GOT3 (cell line): ENCODE measurements at regions not wholly inside any gene's neighbourhood (a gene's known extent, or its start where the extent isn't known, plus 50 kb on each side); places are given as distances from the start of the nearest gene placed in this dataset.
A peak's percentile ranks its signal among the peaks of the same experiment; 100 is the strongest.
"Not testable (repeated sequence)": the region's sequence is repeated elsewhere in the genome, so short reads cannot be mapped to it uniquely, and the experiment has no call there.

Experiments used
- DNase-seq: peaks from one replicate; lab custom pipeline; 2025; ENCODE audit warnings: mixed read lengths; lab: John Stamatoyannopoulos, UW

- no peak for DNase-seq
Observed at GRCh38 chrX:130467936-130468335, 66.1 kb downstream of the RBMX2 start.

DNA sequence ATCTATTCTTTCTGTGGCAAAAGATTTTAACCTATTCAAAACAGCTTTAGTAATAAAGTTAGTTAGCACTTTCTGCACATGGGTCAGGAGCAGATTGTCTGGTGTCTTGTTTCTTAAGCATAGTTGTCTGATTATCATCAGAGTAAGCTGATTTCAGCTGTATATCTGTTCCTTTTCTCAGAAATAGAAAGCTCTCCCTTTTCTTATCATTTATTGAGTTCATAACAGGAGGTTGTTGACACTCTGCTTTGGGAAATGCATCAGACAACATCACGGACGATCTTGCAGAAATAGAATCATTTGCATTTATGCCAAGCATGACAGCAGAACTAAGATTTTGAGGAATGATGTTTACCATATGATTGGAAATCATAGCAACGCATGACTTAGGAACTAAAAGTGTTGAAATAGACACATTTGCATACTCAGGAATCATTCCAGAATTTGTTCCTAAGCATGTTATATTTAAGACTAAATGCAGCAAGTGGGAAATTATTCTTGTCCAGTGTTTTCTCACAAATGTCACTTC, 66.7 kb downstream of the RBMX2 start:
- no peak for DNase-seq

GRCh38 chrX:130482871-130483270, 81.1 kb downstream of the RBMX2 start:
- DNase-seq: no peak

DNA sequence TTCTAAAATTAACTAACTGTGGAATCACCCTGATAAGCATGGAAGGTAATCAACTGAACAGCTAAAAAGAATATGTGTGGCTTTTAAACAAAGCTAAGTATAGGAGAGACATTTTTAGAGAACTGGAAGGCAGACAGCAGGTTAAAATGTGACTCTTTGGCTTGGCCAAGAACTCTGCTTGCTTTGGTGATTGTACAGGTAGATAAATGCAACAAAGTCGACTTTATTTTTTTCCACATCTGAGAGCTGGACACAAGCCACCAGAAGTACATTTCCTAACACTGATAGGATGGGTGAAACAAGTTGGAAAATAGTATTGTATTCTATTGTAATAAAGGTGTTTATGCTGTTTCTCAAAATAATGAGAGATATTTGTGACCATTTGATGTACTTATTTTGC, 84.1 kb downstream of the RBMX2 start:
- no peak for DNase-seq

- not testable (repeated sequence) for DNase-seq
Observed at GRCh38 chrX:130495502-130495901, 93.7 kb downstream of the RBMX2 start.

- no peak for DNase-seq
Observed at GRCh38 chrX:130497531-130497930, 95.7 kb downstream of the RBMX2 start.

GRCh38 chrX:130498653-130499274, 97.0 kb downstream of the RBMX2 start:
- no peak for DNase-seq

- DNase-seq: no peak
Observed at GRCh38 chrX:130502016-130502570, 100.3 kb downstream of the RBMX2 start.

DNA sequence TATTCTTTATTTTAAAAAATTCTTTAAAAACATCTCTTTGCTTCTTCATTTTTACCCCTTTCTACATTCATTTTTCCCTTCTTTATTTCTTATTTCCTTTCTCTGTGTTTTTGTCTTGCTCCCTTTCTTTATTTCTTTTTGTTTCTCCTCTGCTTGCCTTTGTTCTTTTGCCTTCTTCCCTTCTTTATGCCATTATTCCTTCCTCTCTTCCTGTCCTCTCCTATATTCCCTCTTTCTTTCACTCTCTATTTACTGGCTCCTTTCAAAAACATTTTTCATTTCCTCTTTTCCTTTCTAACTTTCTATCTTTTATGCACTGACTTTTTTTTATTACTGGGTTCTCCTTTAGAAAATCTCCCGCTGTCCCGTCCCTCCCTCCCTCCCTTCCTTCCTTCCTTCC, 102.2 kb downstream of the RBMX2 start:
- DNase-seq: no peak

DNA sequence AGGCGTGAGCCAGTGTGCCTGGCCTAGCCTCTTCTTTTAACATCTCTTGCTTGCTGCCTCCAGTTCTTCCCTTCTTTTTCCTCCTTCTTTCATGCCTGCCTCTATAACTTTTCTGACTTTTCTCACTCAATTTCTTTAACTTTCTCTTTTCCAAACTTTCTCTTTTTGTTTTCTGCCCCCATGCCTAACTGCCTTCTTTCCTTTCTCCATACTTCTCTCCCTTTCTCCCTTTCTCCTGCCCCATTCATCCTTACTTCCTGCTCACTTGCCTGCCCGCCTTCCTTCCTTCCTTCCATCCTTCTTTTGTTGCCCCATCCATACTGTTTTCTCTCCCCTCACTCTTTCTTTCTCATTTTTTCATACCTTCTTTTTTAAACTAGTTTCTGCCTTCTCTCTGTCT, 105.2 kb downstream of the RBMX2 start:
- DNase-seq: no peak

- DNase-seq: not testable (repeated sequence)
Observed at GRCh38 chrX:130512534-130512933, 110.7 kb downstream of the RBMX2 start.

- DNase-seq: no peak
Observed at GRCh38 chrX:130516123-130516522, 114.3 kb downstream of the RBMX2 start.

- no peak for DNase-seq
Observed at GRCh38 chrX:130523460-130524394, 121.9 kb downstream of the RBMX2 start.

DNA sequence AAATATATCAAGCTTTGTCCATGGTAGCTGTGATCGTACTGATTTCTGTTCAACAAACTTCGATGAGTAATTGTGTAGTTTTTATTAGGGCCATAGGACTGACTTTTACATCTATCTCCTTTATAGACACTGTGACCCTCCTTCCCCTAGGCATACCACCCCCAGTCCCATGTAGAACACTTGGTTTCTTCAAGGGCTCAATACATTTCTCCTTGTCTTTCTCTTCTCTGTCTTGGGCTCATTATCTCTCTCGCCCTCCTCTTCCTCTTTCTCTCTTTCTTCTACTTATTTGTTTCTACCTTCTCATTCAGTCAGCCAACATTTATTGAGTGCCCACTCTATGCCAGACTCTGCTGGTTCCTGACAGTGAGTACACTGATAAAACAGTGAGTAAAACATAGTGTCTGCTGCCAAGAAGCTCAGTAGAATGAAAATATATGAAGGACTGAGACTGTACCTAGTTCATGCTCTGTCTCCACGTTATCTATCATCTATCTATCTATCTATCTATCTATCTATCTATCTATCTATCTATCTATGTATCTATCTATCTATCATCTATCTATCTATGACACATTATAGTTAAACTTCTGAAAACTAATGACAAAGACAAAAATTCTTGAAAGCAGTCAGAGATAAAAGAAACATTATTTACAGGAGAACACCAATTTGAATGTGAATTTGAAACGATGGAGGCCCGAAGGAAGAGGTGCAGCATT, 122.8 kb downstream of the RBMX2 start:
- DNase-seq: no peak

DNA sequence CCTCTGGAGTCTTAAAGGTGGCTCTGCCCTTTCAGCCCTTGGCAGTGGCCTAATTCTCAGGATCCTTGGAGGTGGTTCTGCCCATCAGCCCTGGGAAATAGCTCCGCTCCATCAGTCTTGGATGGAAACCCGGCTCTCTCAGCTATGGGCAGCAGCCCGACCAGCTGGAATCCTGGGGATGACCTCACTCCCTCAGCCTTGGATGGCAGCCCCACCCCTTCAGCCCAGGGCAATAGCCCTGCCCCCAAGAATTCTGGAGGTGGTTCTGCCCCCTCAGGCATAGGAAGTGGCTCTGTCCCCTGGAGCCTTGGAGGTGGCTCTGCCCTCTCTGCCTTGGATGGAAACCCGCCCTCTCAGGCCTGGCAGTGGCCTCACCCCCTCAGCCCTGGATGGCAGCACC, 127.7 kb downstream of the RBMX2 start:
- DNase-seq: no peak

DNA sequence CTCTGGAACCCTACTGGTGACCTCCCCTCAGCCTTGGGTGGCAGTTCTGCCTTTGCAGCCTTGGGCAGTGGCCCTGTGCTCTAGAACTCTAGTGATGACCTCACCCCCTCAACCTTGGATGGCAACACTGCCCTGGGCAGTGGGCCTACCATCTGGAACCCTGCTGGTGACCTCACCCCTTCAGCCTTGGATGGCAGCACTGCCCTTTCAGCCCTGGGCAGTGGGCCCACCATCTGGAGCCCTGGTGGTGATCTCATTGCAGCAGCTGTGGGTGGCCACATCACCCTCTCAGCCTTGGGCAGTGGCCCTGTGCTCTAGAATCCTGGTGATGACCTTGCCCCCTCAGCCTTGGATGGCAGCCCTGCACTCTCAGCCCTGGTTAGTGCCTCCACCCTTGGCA, 129.3 kb downstream of the RBMX2 start:
- DNase-seq: no peak

DNA sequence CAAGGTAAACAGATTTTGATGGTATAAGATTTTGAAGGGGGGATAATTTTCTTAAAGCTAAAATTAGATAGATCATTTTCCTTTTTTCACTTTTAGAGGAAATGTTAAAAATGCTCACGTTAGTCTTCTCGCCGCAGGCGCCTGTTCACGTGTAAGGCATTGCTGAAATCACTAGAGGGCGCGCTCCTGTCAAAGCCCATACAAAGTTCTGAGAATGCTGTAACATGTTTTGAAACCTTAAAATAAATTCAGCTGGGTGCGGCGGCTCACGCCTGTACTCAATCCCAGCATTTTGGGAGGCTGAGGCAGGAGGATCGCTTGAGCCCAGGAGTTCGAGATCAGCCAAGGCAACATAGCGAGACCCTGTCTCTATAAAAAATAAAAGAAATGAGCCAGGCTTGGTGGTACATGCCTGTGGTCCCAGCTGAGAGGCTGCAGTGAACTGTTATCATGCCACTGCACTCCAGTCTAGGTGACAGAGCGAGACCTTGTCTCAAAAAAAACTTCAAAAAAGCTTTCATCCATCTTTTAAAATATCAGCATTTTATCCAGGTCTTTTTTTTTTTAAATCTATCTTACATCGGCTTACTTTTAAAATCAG, 138.0 kb downstream of the RBMX2 start:
- peak; percentile 3 for DNase-seq

GRCh38 chrX:130543603-130544325, 142.0 kb downstream of the RBMX2 start:
- DNase-seq: no peak

- no peak for DNase-seq
Observed at GRCh38 chrX:130545796-130546195, 144.0 kb downstream of the RBMX2 start.

DNA sequence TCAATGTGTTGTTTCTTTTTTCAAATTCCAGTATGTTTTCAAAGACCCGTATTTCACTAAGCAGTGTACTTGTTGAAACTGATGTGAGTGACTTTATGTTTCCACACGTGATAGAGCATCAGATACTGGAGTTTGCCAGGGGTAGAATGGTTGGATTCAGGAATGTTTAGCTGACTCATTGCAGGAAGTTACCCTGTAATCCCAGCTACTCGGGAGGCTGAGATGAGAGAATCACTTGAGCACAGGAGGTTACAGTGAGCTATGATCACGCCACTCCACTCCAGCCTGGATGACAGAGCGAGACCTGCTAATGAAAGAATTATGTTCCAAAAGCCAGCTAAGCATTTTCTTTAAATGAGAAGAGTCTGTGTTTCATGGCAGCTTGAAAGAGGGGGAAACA, 147.6 kb downstream of the RBMX2 start:
- not testable (repeated sequence) for DNase-seq

DNA sequence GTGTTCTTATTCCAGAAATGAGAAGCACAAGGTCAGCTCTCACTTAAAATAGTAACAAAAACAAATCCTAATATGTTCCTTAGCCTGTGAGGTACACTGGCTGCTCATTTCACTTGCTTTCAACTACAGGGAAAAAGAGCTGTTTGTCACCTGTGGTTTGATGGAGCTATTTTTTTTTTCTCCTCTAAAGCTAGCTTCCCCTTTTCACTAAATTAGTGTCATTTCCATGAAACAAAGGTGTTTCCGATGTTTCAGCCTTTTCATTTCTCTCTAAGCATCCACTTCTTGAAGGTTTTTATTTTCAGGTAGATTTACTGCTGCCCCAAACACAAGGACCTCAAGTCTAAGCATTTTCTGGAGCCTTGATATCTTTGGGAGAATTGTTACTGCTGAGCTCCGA, 148.6 kb downstream of the RBMX2 start:
- DNase-seq: no peak
